Breast epithelium (tissue), 3 donors: ENCODE measurements at regions not wholly inside any gene's neighbourhood (a gene's known extent, or its start where the extent isn't known, plus 50 kb on each side); places are given as distances from the start of the nearest gene placed in this dataset.

Experiments used
- CTCF ChIP-seq, 3 donors: fragments of 450-650 bp; IDR thresholded peaks; one replicate each; pipeline ENCODE4 v1.5.1; 2016 to 2017; ENCODE audit warnings: antibody characterized with exemption in 3 of 3, mild to moderate bottlenecking in 3 of 3, moderate library complexity in 3 of 3
- POLR2A ChIP-seq: fragments of 450-650 bp; IDR thresholded peaks from one replicate; pipeline ENCODE4 v1.6.1; 2016; ENCODE audit warnings: antibody characterized with exemption, mild to moderate bottlenecking, moderate library complexity
- POLR2AphosphoS5 ChIP-seq, 3 donors: sonication (generic); formaldehyde crosslinking; IDR thresholded peaks; one replicate each; pipeline ENCODE4 v1.6.1; 2017; ENCODE audit warnings: antibody characterized with exemption in 3 of 3

GRCh38 chr11:105524286-105524685 lies 85.6 kb upstream of the GRIA4 start:
- no peak for TF ChIP-seq CTCF (IDR thresholded peaks at IDR 0.05)
- no peak for TF ChIP-seq POLR2AphosphoS5 (IDR thresholded peaks at IDR 0.05)
- no peak for TF ChIP-seq POLR2A
